SK-N-SH (cell line): ENCODE measurements at regions not wholly inside any gene's neighbourhood (a gene's known extent, or its start where the extent isn't known, plus 50 kb on each side); places are given as distances from the start of the nearest gene placed in this dataset.

ENCODE experiments used
- CTCF ChIA-PET: fragments of 300-600, 350-600 bp; formaldehyde crosslinking; extraction: SDS; loops from one replicate; lab custom pipeline; 2021; lab: Yijun Ruan, JAX
- POLR2A ChIA-PET: fragments of 350-600 bp; sonication (Branson Sonifier 250); formaldehyde crosslinking; extraction: SDS; loops from one replicate; lab custom pipeline; 2020; ENCODE audit warnings: antibody characterized with exemption, inconsistent platforms; lab: Yijun Ruan, JAX
- DNase-seq: peaks from one replicate; pipeline ENCODE4 v3.0.0; 2012
- H2AFZ ChIP-seq: fragments of 200-600 bp; sonication (generic); 2 replicates; pipeline ENCODE4 v1.8.1; 2016; ENCODE audit warnings: antibody characterized with exemption, mild to moderate bottlenecking, low read depth
- H3F3A ChIP-seq: fragments of 200-600 bp; sonication (generic); replicated peaks from 2 replicates; pipeline ENCODE3; 2016; ENCODE audit warnings: antibody characterized with exemption, mild to moderate bottlenecking; ENCODE audit not compliant: insufficient read depth
- H3K27ac ChIP-seq, 2 experiments: fragments of 200-500 bp in 1 of 2; fragments of 200-600 bp in 1 of 2; sonication (Bioruptor generic) in 1 of 2; sonication (generic), shearing (Covaris generic) in 1 of 2; 2 replicates each; pipeline versions ENCODE4 v1.5.1 to v1.6.1; 2014 to 2016; ENCODE audit warnings: low read depth in 2 of 2, inconsistent platforms in 1 of 2, low read length in 1 of 2, mild to moderate bottlenecking in 1 of 2, mixed read lengths in 1 of 2
- H3K27me3 ChIP-seq: fragments of 200-600 bp; sonication (generic), shearing (Covaris generic); 2 replicates; pipeline ENCODE4 v1.6.1; 2016; ENCODE audit warnings: mixed run types; ENCODE audit not compliant: insufficient read depth
- H3K36me3 ChIP-seq, 2 experiments: fragments of 200-500 bp in 1 of 2; fragments of 200-600 bp in 1 of 2; sonication (Bioruptor generic) in 1 of 2; sonication (generic) in 1 of 2; replicated peaks in 1 of 2; 2 replicates each; pipeline versions ENCODE3 to v1.5.1; 2014 to 2016; ENCODE audit warnings: low read length in 1 of 2, mild to moderate bottlenecking in 1 of 2; ENCODE audit not compliant: insufficient read depth in 2 of 2, control insufficient read depth in 1 of 2
- H3K4me1 ChIP-seq, 2 experiments: fragments of 200-500 bp in 1 of 2; fragments of 200-600 bp in 1 of 2; sonication (Bioruptor generic) in 1 of 2; sonication (generic), shearing (Covaris generic) in 1 of 2; 2 replicates each; pipeline versions ENCODE4 v1.5.1 to v1.6.1; 2014 to 2016; ENCODE audit warnings: low read depth in 1 of 2, low read length in 1 of 2, mixed run types in 1 of 2; ENCODE audit not compliant: insufficient read depth in 2 of 2, control insufficient read depth in 1 of 2
- H3K4me2 ChIP-seq: fragments of 200-600 bp; sonication (generic), shearing (Covaris generic); 2 replicates; pipeline ENCODE4 v1.6.1; 2017; ENCODE audit warnings: mixed run types
- H3K4me3 ChIP-seq, 2 experiments: fragments of 200-500 bp in 1 of 2; fragments of 200-600 bp in 1 of 2; sonication (Bioruptor generic) in 1 of 2; sonication (generic), shearing (Covaris generic) in 1 of 2; 2 replicates each; pipeline versions ENCODE4 v1.5.1 to v1.8.1; 2014 to 2016; ENCODE audit warnings: low read depth in 2 of 2, inconsistent platforms in 1 of 2, low read length in 1 of 2, mild to moderate bottlenecking in 1 of 2, mixed read lengths in 1 of 2, moderate library complexity in 1 of 2
- H3K79me2 ChIP-seq: fragments of 200-600 bp; sonication (generic); 2 replicates; pipeline ENCODE4 v1.8.1; 2017; ENCODE audit warnings: mild to moderate bottlenecking; ENCODE audit not compliant: insufficient read depth
- H3K9ac ChIP-seq: fragments of 200-600 bp; sonication (generic); 2 replicates; pipeline ENCODE4 v1.6.1; 2017; ENCODE audit warnings: mixed run types
- H3K9me2 ChIP-seq: fragments of 200-600 bp; sonication (generic); 2 replicates; pipeline ENCODE4 v1.6.1; 2017; ENCODE audit warnings: mixed run types
- H3K9me3 ChIP-seq: fragments of 200-600 bp; sonication (generic); 2 replicates; pipeline ENCODE4 v1.6.1; 2017; ENCODE audit warnings: mixed run types, mild to moderate bottlenecking, moderate library complexity
- H4K20me1 ChIP-seq: fragments of 200-600 bp; sonication (generic); 2 replicates; pipeline ENCODE4 v1.6.1; 2017; ENCODE audit warnings: mild to moderate bottlenecking, mixed run types; ENCODE audit not compliant: insufficient read depth
- CTCF ChIP-seq: fragments of 200-600 bp; sonication (generic); IDR thresholded peaks from 2 replicates; pipeline ENCODE4 v1.6.1; 2017; ENCODE audit warnings: antibody characterized with exemption, mild to moderate bottlenecking, moderate library complexity
- FOXJ3 ChIP-seq: sonication (generic); formaldehyde crosslinking; IDR thresholded peaks from 2 replicates; pipeline ENCODE4 v1.5.1; 2020; ENCODE audit warnings: mild to moderate bottlenecking, missing genetic modification reagents
- GABPA ChIP-seq: IDR thresholded peaks from 2 replicates; pipeline ENCODE4 v1.4.0; 2012; ENCODE audit warnings: low read depth, mild to moderate bottlenecking
- GATA2 ChIP-seq: sonication (generic); formaldehyde crosslinking; IDR thresholded peaks from 2 replicates; pipeline ENCODE4 v1.5.0; 2020; ENCODE audit warnings: mild to moderate bottlenecking, missing genetic modification reagents
- MEF2A ChIP-seq: IDR thresholded peaks from 2 replicates; pipeline ENCODE4 v1.4.0; 2012; ENCODE audit warnings: low read depth, borderline replicate concordance
- RCOR1 ChIP-seq: fragments of 150-350 bp; IDR thresholded peaks from 2 replicates; pipeline ENCODE4 v1.6.1; 2017; ENCODE audit warnings: antibody characterized with exemption, low read length
- REST ChIP-seq: IDR thresholded peaks from 2 replicates; pipeline ENCODE4 v1.6.1; 2012; ENCODE audit warnings: mild to moderate bottlenecking, low read depth, low read length, moderate library complexity
- TEAD4 ChIP-seq: IDR thresholded peaks from 2 replicates; pipeline ENCODE4 v1.4.0; 2012; ENCODE audit warnings: mild to moderate bottlenecking, borderline replicate concordance; ENCODE audit not compliant: insufficient read depth
- WGBS: methylation state at CpG from one replicate; pipeline ENCODE4 v1.1.6; 2017; ENCODE audit warnings: low lambda C conversion rate; 5-methylcytosine and 5-hydroxymethylcytosine counted together

- H2AFZ ChIP-seq = no peak overlapping the region
- H4K20me1 ChIP-seq = no peaks in the 10 kb centered on the region
- no peaks in the 10 kb centered on the region for H3F3A ChIP-seq
- no peak for TF ChIP-seq GABPA
- no peak for TF ChIP-seq REST
- TF ChIP-seq GATA2 (CRISPR knock-in tag) = no peak
- TF ChIP-seq RCOR1 = no peak
- TF ChIP-seq FOXJ3 (CRISPR knock-in tag) = no peak
- TF ChIP-seq TEAD4 = no peak
- no peak for TF ChIP-seq MEF2A
- H3K9me2 ChIP-seq = no peaks in the 10 kb centered on the region
- H3K27ac ChIP-seq = no peak overlapping the region
- no peak overlapping the region for H3K4me3 ChIP-seq
- H3K36me3 ChIP-seq = no peaks in the 10 kb centered on the region
- H3K27me3 ChIP-seq = no peaks in the 10 kb centered on the region
- no peak overlapping the region for H3K4me2 ChIP-seq
- POLR2A ChIA-PET = no interaction called here
- no peak for DNase-seq
- 93% methylated on average over 3 of the region's 3 CpGs for WGBS
- CTCF ChIA-PET = no interaction called here
- no peak overlapping the region for H3K9ac ChIP-seq
- H3K9me3 ChIP-seq = no peaks in the 10 kb centered on the region
- H3K79me2 ChIP-seq = no peaks in the 10 kb centered on the region
- no peaks in the 10 kb centered on the region for H3K4me1 ChIP-seq
These were observed 712.6 kb downstream of the NR2F1-AS1 start for GRCh38 chr5:92868442-92868841.

- no peak for DNase-seq
- H3K36me3 ChIP-seq = no peaks in the 10 kb centered on the region
- no peaks in the 10 kb centered on the region for H3F3A ChIP-seq
- no peaks in the 10 kb centered on the region for H3K4me1 ChIP-seq
- ChIA-PET POLR2A (no interaction called here), CTCF (no interaction called here)
- no peak for TF ChIP-seq CTCF
- no peaks in the 10 kb centered on the region for H3K27me3 ChIP-seq
- H3K9me2 ChIP-seq = no peaks in the 10 kb centered on the region
- H3K4me3 ChIP-seq = no peak overlapping the region
- no peak overlapping the region for H3K9ac ChIP-seq
- no peak overlapping the region for H3K4me2 ChIP-seq
- no peaks in the 10 kb centered on the region for H3K9me3 ChIP-seq
- no peaks in the 10 kb centered on the region for H3K79me2 ChIP-seq
- 54% methylated on average over 2 of the region's 2 CpGs for WGBS
- H3K27ac ChIP-seq = no peak overlapping the region
- H2AFZ ChIP-seq = no peak overlapping the region
- no peaks in the 10 kb centered on the region for H4K20me1 ChIP-seq
These were observed 716.4 kb downstream of the NR2F1-AS1 start for GRCh38 chr5:92864591-92864990.
